ENCODE measurements at regions not wholly inside any gene's neighbourhood (a gene's known extent, or its start where the extent isn't known, plus 50 kb on each side); places are given as distances from the start of the nearest gene placed in this dataset.

DNA sequence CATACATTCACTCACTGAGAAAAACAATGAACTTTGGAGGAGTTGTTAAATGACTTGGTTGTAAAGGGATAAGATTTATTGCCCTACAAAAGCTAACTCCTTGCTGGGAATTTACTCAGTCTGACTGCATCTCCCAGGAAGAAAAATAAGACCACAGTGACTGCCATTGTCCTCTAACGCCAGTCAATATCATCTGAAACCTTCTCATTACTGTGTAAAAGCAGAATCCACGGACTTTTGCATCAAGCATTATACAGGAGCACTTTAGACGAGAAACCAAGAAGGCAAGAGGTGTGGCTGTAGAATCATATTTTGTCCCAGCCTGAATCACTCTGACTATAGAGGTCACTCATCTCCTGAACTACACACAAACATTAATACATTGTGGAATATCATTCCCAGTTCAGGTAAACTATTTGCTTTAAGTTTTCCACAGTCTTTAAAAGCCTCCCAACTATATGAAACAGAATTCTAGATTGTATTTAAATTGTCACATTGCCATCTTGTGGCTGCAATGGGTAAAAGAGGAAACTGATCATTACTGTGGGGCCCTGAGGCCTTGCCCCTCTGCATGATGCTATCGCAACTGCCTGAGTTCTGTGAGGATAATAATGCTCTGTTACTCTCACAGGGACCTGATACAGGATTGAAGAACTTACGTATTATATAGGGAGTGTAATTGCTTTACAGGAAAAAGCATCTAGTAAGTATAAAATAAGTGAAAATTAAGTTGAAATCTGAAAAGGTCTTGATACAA is 142.9 kb downstream of the SLCO4C1 start:
- Mint-ChIP-seq H3K4me1 (no peaks in the 10 kb centered on the region), H3K36me3 (ENCODE audit: low read depth) (peaks cover 10% of the 10 kb centered on the region; the same call in 1 of the 3 replicates), H3K27ac (no peak overlapping the region), H3K4me3 (no peak overlapping the region), H3K27me3 (ENCODE audit: insufficient read depth, low read depth, poor library complexity) (no peaks in the 10 kb centered on the region), H3K9me3 (peaks cover 16% of the 10 kb centered on the region)
- Histone ChIP-seq H3K4me1 (ENCODE audit: insufficient read depth) (no peaks in the 10 kb centered on the region), H3K79me2 (replicated peaks; ENCODE audit: insufficient read depth) (no peaks in the 10 kb centered on the region), H3K4me3 (no peak overlapping the region), H2AFZ (no peak overlapping the region), H3K27ac (ENCODE audit: low read depth) (no peak overlapping the region), H3K36me3 (ENCODE audit: insufficient read depth) (no peaks in the 10 kb centered on the region), H4K20me1 (replicated peaks; ENCODE audit: insufficient read depth) (no peaks in the 10 kb centered on the region), H3F3A (replicated peaks; ENCODE audit: low read depth) (no peaks in the 10 kb centered on the region), H3K4me2 (no peak overlapping the region), H3K27me3 (ENCODE audit: insufficient read depth) (peaks cover 6% of the 10 kb centered on the region; the same call in 1 of the 2 replicates), H3K9me2 (ENCODE audit: insufficient read depth) (no peaks in the 10 kb centered on the region)
- TF ChIP-seq, protein P1, sequence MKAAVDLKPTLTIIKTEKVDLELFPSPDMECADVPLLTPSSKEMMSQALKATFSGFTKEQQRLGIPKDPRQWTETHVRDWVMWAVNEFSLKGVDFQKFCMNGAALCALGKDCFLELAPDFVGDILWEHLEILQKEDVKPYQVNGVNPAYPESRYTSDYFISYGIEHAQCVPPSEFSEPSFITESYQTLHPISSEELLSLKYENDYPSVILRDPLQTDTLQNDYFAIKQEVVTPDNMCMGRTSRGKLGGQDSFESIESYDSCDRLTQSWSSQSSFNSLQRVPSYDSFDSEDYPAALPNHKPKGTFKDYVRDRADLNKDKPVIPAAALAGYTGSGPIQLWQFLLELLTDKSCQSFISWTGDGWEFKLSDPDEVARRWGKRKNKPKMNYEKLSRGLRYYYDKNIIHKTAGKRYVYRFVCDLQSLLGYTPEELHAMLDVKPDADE (IDR thresholded peaks at IDR 0.05): no peak
- TF ChIP-seq, protein P2, sequence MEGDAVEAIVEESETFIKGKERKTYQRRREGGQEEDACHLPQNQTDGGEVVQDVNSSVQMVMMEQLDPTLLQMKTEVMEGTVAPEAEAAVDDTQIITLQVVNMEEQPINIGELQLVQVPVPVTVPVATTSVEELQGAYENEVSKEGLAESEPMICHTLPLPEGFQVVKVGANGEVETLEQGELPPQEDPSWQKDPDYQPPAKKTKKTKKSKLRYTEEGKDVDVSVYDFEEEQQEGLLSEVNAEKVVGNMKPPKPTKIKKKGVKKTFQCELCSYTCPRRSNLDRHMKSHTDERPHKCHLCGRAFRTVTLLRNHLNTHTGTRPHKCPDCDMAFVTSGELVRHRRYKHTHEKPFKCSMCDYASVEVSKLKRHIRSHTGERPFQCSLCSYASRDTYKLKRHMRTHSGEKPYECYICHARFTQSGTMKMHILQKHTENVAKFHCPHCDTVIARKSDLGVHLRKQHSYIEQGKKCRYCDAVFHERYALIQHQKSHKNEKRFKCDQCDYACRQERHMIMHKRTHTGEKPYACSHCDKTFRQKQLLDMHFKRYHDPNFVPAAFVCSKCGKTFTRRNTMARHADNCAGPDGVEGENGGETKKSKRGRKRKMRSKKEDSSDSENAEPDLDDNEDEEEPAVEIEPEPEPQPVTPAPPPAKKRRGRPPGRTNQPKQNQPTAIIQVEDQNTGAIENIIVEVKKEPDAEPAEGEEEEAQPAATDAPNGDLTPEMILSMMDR (conservative IDR thresholded peaks at IDR 0.05; ENCODE audit: low read depth in 2 of 2): peak; percentile 74 to 84
- DNase-seq (ENCODE audit: low spot score) (peak; percentile 76), ATAC-seq (peak; percentile 90)

GRCh38 chr5:102139029-102139428 is 157.1 kb downstream of the SLCO4C1 start:
- H3K4me1 Mint-ChIP-seq: no peaks in the 10 kb centered on the region
- H3K36me3 Mint-ChIP-seq (ENCODE audit: low read depth): no peaks in the 10 kb centered on the region
- Histone ChIP-seq H4K20me1 (replicated peaks; ENCODE audit: insufficient read depth) (no peaks in the 10 kb centered on the region), H2AFZ (no peak overlapping the region), H3K9me2 (ENCODE audit: insufficient read depth) (no peaks in the 10 kb centered on the region), H3K79me2 (replicated peaks; ENCODE audit: insufficient read depth) (no peaks in the 10 kb centered on the region), H3K27me3 (ENCODE audit: insufficient read depth) (no peaks in the 10 kb centered on the region), H3K36me3 (ENCODE audit: insufficient read depth) (no peaks in the 10 kb centered on the region), H3K4me3 (no peak overlapping the region), H3K4me1 (ENCODE audit: insufficient read depth) (no peaks in the 10 kb centered on the region), H3F3A (replicated peaks; ENCODE audit: low read depth) (no peaks in the 10 kb centered on the region), H3K4me2 (no peak overlapping the region), H3K27ac (ENCODE audit: low read depth) (no peak overlapping the region)
- no peaks in the 10 kb centered on the region for H3K9me3 Mint-ChIP-seq
- H3K27me3 Mint-ChIP-seq (ENCODE audit: insufficient read depth, low read depth, poor library complexity): no peaks in the 10 kb centered on the region
- TF ChIP-seq NANOG (IDR thresholded peaks at IDR 0.05; ENCODE audit: borderline replicate concordance): no peak
- no peak for ATAC-seq
- DNase-seq (ENCODE audit: low spot score): no peak
- H3K27ac Mint-ChIP-seq: no peak overlapping the region
- H3K4me3 Mint-ChIP-seq: no peak overlapping the region

- no peak overlapping the region for H3K27ac Mint-ChIP-seq
- no peaks in the 10 kb centered on the region for H3K36me3 Mint-ChIP-seq (ENCODE audit: low read depth)
- Histone ChIP-seq H3K4me2 (no peak overlapping the region), H3K4me1 (ENCODE audit: insufficient read depth) (no peaks in the 10 kb centered on the region), H2AFZ (no peak overlapping the region), H3K79me2 (replicated peaks; ENCODE audit: insufficient read depth) (no peaks in the 10 kb centered on the region), H3F3A (replicated peaks; ENCODE audit: low read depth) (no peaks in the 10 kb centered on the region), H3K27ac (ENCODE audit: low read depth) (no peak overlapping the region), H3K36me3 (ENCODE audit: insufficient read depth) (no peaks in the 10 kb centered on the region), H3K4me3 (no peak overlapping the region), H4K20me1 (replicated peaks; ENCODE audit: insufficient read depth) (no peaks in the 10 kb centered on the region), H3K27me3 (ENCODE audit: insufficient read depth) (no peaks in the 10 kb centered on the region), H3K9me2 (ENCODE audit: insufficient read depth) (no peaks in the 10 kb centered on the region)
- no peaks in the 10 kb centered on the region for H3K9me3 Mint-ChIP-seq
- no peak for ATAC-seq
- no peaks in the 10 kb centered on the region for H3K27me3 Mint-ChIP-seq (ENCODE audit: insufficient read depth, low read depth, poor library complexity)
- no peak overlapping the region for H3K4me3 Mint-ChIP-seq
- H3K4me1 Mint-ChIP-seq: no peaks in the 10 kb centered on the region
- no peak for DNase-seq (ENCODE audit: low spot score)
- TF ChIP-seq ZNF331 (CRISPR knock-in tag; IDR thresholded peaks at IDR 0.05; ENCODE audit: low read depth) (no peak), POLR2AphosphoS5 (IDR thresholded peaks at IDR 0.05; ENCODE audit: low read depth) (no peak), JUNB (IDR thresholded peaks at IDR 0.05; ENCODE audit: unreplicated experiment) (no peak), STAT1 (IDR thresholded peaks at IDR 0.05; ENCODE audit: unreplicated experiment) (no peak)
- TF ChIP-seq, protein P3, sequence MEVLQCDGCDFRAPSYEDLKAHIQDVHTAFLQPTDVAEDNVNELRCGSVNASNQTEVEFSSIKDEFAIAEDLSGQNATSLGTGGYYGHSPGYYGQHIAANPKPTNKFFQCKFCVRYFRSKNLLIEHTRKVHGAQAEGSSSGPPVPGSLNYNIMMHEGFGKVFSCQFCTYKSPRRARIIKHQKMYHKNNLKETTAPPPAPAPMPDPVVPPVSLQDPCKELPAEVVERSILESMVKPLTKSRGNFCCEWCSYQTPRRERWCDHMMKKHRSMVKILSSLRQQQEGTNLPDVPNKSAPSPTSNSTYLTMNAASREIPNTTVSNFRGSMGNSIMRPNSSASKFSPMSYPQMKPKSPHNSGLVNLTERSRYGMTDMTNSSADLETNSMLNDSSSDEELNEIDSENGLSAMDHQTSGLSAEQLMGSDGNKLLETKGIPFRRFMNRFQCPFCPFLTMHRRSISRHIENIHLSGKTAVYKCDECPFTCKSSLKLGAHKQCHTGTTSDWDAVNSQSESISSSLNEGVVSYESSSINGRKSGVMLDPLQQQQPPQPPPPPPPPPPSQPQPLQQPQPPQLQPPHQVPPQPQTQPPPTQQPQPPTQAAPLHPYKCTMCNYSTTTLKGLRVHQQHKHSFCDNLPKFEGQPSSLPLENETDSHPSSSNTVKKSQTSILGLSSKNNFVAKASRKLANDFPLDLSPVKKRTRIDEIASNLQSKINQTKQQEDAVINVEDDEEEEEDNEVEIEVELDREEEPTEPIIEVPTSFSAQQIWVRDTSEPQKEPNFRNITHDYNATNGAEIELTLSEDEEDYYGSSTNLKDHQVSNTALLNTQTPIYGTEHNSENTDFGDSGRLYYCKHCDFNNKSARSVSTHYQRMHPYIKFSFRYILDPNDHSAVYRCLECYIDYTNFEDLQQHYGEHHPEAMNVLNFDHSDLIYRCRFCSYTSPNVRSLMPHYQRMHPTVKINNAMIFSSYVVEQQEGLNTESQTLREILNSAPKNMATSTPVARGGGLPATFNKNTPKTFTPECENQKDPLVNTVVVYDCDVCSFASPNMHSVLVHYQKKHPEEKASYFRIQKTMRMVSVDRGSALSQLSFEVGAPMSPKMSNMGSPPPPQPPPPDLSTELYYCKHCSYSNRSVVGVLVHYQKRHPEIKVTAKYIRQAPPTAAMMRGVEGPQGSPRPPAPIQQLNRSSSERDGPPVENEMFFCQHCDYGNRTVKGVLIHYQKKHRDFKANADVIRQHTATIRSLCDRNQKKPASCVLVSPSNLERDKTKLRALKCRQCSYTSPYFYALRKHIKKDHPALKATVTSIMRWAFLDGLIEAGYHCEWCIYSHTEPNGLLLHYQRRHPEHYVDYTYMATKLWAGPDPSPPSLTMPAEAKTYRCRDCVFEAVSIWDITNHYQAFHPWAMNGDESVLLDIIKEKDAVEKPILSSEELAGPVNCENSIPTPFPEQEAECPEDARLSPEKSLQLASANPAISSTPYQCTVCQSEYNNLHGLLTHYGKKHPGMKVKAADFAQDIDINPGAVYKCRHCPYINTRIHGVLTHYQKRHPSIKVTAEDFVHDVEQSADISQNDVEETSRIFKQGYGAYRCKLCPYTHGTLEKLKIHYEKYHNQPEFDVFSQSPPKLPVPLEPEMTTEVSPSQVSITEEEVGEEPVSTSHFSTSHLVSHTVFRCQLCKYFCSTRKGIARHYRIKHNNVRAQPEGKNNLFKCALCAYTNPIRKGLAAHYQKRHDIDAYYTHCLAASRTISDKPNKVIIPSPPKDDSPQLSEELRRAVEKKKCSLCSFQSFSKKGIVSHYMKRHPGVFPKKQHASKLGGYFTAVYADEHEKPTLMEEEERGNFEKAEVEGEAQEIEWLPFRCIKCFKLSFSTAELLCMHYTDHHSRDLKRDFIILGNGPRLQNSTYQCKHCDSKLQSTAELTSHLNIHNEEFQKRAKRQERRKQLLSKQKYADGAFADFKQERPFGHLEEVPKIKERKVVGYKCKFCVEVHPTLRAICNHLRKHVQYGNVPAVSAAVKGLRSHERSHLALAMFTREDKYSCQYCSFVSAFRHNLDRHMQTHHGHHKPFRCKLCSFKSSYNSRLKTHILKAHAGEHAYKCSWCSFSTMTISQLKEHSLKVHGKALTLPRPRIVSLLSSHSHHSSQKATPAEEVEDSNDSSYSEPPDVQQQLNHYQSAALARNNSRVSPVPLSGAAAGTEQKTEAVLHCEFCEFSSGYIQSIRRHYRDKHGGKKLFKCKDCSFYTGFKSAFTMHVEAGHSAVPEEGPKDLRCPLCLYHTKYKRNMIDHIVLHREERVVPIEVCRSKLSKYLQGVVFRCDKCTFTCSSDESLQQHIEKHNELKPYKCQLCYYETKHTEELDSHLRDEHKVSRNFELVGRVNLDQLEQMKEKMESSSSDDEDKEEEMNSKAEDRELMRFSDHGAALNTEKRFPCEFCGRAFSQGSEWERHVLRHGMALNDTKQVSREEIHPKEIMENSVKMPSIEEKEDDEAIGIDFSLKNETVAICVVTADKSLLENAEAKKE (CRISPR knock-in tag; IDR thresholded peaks at IDR 0.05): no peak
These were observed 157.8 kb downstream of the SLCO4C1 start for GRCh38 chr5:102138243-102138653.
